ENCODE measurements at regions not wholly inside any gene's neighbourhood (a gene's known extent, or its start where the extent isn't known, plus 50 kb on each side); places are given as distances from the start of the nearest gene placed in this dataset.

- TF ChIP-seq CTCF (IDR thresholded peaks at IDR 0.05) (no peak), POLR2A (IDR thresholded peaks at IDR 0.05) (no peak)
These were observed 331.0 kb downstream of the MYCN start for GRCh38 chr2:16271231-16271896.
